ENCODE measurements at regions not wholly inside any gene's neighbourhood (a gene's known extent, or its start where the extent isn't known, plus 50 kb on each side); places are given as distances from the start of the nearest gene placed in this dataset.

DNA sequence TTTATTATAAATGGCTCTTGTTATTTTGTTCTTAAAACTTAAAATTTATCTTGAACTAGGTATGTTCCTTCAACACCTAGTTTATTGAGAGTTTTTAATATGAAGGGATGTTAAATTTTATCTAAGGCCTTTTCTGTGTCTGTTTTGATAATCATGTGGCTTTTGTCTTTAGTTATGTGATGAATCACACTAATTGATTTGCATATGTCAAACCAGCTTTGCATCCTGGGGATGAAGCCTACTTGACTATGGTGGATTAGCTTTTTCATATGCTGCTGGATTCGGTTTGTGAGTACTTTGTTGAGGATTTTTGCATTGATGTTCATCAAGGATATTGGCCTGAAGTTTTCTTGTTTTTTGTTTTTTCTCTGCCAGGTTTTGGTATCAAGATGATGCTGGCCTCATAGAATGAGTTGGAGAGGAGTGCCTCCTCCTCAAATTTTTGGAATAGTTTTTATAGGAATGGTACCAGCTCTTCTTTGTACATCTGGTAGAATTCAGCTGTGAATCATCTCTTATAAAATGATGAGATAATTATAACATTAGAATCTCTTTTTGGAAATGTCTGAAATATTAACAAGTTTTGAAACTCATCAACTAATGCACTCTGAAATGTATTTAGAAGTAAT is 78.7 kb upstream of the AGR3 start:
- TF ChIP-seq, protein P1, sequence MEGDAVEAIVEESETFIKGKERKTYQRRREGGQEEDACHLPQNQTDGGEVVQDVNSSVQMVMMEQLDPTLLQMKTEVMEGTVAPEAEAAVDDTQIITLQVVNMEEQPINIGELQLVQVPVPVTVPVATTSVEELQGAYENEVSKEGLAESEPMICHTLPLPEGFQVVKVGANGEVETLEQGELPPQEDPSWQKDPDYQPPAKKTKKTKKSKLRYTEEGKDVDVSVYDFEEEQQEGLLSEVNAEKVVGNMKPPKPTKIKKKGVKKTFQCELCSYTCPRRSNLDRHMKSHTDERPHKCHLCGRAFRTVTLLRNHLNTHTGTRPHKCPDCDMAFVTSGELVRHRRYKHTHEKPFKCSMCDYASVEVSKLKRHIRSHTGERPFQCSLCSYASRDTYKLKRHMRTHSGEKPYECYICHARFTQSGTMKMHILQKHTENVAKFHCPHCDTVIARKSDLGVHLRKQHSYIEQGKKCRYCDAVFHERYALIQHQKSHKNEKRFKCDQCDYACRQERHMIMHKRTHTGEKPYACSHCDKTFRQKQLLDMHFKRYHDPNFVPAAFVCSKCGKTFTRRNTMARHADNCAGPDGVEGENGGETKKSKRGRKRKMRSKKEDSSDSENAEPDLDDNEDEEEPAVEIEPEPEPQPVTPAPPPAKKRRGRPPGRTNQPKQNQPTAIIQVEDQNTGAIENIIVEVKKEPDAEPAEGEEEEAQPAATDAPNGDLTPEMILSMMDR (IDR thresholded peaks at IDR 0.05), result no peak
- TF ChIP-seq POLR2A (IDR thresholded peaks at IDR 0.05), result no peak
- no peak for TF ChIP-seq EP300 (IDR thresholded peaks at IDR 0.05)
